ENCODE measurements at regions not wholly inside any gene's neighbourhood (a gene's known extent, or its start where the extent isn't known, plus 50 kb on each side); places are given as distances from the start of the nearest gene placed in this dataset.
"Not testable (repeated sequence)": the region's sequence is repeated elsewhere in the genome, so short reads cannot be mapped to it uniquely, and the experiment has no call there.

DNA sequence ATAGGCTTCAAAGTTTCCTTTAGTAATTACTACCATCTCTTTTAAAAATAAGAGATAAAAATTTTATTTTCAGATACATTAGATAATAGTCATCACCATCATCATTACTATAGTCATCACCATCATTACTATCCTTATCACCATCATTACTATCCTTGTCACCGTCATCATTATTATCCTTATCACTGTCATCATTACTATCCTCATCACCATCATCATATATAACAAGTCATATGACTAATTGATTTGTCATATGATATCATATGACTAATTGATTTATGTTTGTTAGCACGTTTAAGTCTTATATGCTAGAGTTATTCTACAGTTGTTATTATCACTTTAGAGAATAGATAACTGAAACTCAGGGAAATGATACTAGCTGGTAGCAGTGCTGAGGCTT lies 382.1 kb upstream of the CDH18 start:
- DNase-seq (ENCODE audit: low read depth in 2 of 2), result no peak

DNA sequence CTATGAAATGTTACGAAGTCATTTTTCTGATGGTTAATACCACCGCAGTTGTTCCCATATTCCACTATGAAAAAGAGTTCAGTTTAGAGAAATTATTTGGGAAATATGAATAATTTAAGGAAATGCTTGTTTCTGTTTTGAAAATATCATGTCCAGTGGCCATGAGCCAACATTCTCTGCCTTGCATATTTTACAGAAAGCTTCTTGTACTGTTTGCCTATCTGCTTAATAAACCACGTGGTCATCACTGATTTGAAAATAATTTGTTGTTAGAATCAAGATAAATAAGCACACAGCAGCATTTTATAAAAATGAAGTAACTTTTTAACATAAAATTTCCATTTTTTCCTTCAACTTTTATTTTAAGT lies 381.5 kb upstream of the CDH18 start:
- no peak for DNase-seq (ENCODE audit: low read depth in 2 of 2)

DNA sequence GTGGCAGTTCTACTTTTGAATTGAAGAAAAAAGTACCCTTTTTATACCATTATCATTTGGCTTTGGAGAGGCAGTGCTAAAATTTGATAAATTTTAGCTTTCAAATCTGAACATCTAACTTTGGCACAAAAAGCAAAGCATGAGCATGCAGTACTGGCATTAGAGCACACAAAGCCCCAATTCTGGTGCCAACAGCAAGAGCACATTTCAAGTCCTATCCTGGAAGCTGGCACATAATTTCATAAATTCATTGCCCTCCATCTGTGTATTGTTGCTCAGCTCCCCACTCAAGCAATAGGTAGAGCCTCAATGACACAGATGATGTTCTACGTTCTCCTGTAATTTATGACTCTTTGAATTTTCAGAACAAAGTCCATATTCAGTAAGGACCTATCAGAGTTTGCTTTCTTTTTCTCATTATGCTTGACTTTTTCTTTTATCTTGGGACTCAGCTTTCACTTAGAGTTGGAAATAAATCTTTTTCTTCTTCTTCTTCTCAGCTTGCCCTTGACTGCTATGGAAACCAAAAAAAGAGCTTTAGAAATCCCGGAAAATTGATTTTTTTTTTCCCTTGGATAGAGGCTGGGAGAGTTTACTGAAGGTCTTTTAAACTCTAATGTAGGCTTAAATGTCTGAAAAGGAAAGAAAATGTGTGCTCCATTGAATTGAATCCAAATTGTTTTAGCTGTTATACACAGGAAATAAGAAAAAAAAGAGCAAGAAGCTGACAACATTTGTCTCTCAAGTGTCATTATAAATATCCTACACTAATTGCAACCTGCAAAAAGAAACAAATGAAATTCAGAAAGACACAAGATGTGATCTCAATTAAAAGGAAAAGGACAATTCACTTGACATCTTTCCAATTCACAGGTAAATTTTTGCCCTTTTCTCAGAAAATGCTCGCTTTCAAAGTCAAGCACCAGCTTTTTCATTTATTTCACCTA lies 380.8 kb upstream of the CDH18 start:
- DNase-seq (ENCODE audit: low read depth in 2 of 2), result no peak

DNA sequence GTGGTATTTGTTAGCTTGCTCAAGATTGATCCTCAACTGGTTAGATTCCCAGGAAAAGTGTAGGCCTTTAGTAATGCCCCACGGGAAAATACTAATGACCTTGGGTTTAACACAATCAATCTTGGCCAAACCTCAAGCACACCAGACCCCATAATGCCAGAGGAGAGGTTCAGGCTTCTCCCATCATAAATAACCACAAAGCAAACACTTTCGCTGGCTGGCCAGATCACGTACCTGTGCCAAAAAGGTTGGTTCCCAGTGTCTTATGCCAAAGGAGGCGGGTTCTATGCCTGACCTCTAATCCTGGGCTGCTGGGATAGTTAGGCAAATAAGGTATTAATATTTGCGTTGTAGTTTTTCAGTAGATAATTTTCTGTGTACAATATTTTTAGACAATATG lies 379.2 kb upstream of the CDH18 start:
- DNase-seq (ENCODE audit: low read depth in 2 of 2), result no peak

DNA sequence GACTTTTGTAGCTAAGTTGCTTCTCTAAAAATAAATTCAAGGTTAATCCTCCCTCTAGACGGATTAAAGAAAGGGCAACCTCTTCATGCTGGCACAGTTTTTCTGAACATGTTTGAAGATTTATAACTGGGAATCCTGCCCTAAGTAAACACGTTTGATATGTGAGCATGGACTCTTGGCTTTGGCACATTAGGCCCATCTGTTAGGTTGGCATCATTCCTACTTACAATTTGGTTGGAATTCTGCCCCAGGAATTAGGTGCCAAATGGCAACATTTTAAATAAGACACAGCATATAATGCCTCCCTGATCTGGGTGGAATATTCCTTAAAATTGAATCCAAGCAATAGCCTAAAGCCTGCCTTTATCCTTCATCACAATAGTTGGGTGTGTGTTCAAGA lies 372.3 kb upstream of the CDH18 start:
- no peak for DNase-seq (ENCODE audit: low read depth in 2 of 2)

DNA sequence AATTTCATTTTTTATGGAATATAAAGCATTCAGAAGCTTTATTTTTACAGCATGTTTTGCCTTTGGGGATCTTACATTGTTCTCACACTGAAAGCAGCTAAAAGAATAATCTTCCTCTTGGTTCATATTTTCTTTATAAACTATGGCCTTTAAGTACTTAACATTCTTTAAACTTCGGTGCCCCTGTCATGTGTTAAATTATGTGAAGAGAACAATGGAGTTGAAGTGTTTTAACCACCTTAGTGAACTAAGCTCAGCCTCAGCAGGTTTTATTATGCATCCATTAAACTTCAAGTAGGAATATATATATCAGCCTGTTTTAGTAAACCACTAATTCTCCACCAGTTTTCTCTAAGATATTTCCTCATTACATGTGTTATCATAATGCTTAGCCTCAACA lies 371.4 kb upstream of the CDH18 start:
- DNase-seq (ENCODE audit: low read depth in 2 of 2), result no peak

DNA sequence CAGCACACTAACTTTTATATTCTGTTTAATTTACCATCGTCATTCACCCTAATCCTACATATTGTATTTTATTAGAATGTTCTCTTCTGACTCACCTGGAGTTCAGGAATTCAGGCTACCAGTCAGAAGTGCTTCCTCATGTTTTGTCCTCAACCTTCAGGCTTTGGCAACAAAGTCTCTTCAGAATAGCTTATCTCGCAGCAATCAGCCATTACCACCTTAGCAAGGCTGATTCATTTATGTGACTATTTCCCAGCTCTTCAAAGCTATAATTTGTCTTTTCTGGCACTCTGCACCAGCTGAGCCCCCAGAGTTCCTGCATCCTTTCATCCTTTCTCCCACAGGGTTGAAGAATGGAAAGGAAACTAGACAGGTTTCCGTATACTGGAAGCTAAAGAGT lies 365.5 kb upstream of the CDH18 start:
- no peak for DNase-seq (ENCODE audit: low read depth in 2 of 2)

DNA sequence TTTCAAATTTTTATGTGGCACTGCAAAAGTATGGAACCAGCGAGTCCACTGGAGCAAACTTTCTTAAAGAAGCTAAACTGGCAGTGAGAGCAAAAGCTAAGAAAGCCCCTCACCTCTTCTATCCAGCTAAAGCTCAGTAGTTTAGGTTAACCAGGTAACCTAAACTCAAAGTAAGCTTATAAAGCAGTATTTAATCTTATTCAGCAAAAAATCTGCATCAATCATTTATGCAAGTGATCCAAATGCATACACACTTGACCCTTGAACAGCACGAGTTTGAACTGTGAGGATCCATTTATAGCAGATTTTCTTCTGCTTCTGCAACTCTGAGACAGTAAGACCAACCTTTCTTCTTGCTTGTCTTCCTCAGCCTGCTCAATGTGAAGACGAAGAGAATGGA lies 363.8 kb upstream of the CDH18 start:
- DNase-seq (ENCODE audit: low read depth in 2 of 2), result no peak

DNA sequence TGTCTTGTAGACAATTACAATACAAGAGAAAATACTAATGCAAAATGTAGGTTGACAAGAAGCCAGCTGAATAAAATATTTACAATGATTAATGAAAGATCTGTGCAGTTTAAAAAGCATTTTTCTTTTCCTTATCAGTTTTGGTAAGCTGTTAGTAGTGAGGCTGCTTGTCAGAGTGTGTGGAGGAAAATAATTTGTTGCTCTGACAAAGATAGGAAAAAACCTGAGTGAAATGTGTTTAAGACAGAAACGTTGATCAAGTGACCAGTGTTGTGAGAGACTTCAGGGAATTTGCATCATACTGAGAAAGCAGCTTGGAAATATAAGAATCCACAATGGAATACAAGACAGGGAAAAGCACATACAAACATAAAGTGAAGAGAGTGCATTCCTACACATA lies 360.3 kb upstream of the CDH18 start:
- DNase-seq (ENCODE audit: low read depth in 2 of 2), result no peak

DNA sequence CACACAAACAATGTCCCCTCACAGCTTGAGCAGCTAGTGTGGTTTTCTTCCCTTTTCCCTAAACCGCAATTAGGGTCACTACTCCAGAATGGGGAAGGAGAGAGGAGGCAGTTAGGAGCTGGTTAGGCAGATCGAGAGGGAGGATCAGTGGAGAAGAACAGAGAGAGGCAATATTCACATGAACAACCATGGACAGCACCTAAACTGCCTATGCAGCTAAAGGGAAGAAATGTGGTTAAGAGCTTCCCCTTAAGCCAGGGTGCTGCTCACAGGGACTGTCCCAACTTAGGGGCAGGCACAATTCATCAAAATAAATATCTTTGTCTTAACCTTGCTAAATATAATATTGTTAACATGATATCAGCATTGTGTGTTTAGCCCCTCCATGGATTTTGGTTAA lies 359.3 kb upstream of the CDH18 start:
- DNase-seq (ENCODE audit: low read depth in 2 of 2), result no peak

DNA sequence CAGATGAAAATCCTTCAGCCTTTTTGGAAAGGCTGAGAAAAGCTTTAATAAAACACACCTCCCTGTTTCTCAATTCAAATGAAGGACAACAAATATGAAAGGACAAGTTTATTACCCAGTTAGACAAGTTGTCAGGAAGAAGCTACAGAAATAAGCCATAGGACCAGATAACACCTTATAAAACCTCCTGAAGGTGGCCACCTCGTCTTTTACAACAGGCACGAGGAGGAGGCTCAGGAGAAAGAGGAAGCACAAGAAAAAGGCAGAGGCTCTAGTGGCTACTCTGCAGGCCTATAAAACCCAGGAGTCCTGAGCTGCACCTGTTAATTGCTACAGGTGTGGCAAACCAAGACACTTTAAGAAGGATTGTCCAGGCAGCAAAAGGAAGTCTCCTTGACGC lies 352.1 kb upstream of the CDH18 start:
- DNase-seq (ENCODE audit: low read depth in 2 of 2), result no peak

DNA sequence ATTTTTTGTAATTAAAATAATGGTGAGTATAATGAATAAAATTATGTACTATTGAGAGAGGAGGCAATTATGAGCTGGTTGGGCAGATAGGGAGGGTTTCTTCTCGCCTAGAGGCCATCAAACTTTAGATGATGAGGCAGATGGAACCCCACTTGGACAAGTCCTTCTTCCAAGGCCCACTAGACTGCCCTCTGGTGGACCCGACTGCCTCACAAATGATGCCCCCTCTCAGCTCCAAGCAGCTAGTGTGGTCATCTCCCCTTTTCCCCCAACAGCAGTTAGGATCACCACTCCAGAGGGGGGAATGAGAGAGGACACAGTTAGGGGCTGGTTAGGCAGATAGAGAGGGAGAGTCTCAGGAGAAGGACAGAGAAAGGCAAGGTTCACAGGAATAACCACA lies 348.0 kb upstream of the CDH18 start:
- no peak for DNase-seq (ENCODE audit: low read depth in 2 of 2)

DNA sequence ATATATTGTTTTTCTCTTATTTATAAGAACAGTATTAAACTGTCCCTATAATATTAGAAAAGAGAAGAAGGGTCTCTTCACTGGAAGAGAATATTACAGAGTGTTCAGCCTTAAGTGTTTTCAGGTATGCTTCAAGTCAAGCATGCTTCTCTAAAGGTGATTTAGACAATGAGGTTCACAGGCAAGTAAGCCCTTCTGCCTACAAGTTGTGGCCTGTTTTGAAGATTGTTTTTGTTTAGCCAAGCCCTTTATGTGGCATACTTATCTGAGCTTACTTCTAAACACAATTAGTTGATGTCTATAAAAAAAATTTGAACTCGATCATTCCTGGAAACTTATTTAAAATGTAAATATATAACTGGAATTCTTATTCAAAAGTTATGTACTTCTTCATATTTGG lies 343.8 kb upstream of the CDH18 start:
- DNase-seq (ENCODE audit: low read depth in 2 of 2), result no peak

DNA sequence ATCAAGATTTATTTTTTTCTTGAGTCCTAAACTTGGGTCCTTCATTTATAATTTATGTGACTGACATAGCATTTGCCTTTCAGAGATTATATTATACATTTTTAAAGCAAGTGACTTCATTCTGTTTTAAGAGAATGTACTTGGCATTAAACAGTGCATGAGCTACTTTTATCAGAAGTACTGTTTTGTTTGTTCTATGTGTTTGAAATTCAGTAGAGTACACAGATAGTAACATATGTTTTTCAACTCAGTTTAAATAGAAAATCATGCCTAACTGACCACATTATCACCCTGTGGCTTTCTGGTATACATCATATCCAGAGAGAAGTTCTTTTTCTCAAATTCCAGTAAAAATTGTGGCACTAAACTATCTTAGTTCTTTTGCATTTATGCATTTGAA lies 335.3 kb upstream of the CDH18 start:
- DNase-seq (ENCODE audit: low read depth in 2 of 2), result no peak

DNA sequence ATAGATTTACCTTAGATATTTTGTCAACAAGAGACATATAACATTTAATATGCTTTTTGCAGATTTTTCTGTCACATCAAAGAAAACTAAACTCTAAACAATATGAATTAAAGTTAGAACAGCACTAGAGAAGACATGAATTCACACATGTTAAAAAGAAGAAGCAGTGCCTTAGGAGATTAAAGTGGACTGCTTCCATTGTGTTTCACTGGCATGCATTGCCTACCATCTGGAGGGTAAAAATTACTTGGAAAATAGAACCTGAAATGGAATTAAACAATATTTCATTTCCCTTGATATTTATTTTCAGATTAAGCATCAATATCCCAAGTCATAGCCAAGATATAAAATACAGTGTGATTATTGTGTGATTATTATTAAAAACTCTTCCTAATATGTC lies 319.4 kb upstream of the CDH18 start:
- no peak for DNase-seq (ENCODE audit: low read depth in 2 of 2)

DNA sequence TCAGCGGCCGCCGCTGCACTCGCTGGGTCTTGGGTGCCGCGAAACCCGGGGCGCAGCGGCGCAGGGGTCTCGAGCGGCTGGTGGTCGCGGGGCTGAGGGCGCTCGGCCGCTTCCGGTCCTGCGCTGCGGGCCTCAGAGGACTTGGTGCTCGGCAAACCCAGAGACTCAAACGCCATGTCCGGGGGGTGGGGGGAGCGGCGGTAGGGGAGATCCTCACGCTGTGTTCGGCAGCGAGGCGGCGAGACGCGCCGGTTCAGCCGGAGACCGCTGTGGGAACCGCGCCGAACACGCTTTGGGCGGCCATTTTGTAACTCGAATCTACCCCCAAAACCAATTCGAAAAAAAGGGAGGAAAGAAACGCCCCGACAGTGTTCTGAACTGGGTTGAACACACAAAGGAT lies 317.5 kb upstream of the CDH18 start:
- DNase-seq (ENCODE audit: low read depth in 2 of 2), result no peak

DNA sequence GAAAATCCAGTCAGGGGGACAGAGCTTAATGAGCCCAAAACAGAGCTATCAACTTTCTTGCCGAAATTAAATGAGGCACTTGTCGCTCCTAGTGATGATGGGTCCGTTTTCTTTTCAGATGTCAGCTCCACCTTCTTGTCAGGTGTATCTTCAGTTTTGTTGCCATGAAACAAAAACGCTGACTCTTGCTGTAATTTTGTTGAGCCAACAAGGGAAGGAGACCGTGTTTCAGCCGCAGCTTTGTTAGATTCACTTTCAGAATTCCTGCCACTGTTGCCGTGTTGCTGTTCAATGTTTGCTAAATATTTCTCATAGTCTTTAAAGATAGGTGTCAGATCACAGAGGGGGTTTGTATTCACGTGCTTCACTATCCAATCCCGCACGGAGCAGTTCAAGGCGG lies 316.6 kb upstream of the CDH18 start:
- not testable (repeated sequence) for DNase-seq (ENCODE audit: low read depth in 2 of 2)

DNA sequence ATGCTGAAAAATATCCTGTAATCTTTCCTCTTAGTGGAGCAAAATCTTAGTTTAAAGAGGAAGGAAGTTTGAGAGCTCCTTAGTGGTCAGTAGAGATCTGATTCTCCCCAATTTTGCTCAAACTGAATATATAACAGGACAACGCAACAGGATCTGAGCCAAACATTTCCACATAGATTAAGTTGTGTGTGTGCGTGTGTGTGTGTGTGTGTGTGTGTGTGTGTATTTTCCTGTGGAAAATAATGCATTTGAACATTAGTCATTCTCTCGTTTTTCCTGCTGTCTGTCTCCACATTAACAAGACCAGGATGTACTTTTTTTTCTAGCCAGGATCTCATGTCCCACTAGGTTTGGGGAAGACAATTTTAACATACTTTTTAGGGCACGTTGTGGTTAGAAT lies 312.1 kb upstream of the CDH18 start:
- DNase-seq (ENCODE audit: low read depth in 2 of 2), result no peak

DNA sequence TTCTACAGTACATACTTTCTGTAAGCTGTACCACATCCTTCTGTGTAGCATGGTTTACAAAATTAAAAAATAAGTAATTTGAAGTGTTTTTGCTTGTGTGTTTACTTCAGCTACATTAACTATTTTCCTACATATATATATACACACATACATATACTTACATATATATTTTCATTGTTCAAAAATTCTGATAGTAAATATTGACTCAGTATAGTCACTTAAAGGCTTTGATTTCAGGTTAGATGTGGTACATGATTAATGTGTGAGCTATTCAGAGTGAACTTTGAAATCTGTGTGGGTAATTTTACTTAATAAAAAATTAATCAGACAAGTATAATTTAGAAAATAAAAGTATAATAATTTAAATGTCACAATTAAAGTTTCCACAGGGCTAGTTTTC lies 306.7 kb upstream of the CDH18 start:
- no peak for DNase-seq (ENCODE audit: low read depth in 2 of 2)

DNA sequence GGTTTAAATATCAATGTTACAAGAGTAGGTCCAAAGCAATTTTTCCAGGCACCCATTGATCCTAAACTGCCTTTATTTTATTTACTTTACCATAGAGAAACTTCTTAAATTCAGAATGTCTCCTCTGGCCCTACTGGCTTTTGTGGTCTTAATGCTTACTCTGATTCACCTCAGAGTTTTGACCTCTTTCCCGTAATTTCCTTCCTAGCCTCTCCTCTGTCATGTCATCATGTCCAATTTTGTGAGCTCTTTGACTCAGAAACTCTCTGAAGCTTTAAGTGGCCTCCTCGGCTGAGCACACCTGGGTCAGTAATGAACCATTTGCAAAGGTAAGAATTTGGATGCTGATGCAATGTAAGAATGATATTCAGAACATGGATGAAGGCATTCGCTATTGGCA lies 303.8 kb upstream of the CDH18 start:
- no peak for DNase-seq (ENCODE audit: low read depth in 2 of 2)

DNA sequence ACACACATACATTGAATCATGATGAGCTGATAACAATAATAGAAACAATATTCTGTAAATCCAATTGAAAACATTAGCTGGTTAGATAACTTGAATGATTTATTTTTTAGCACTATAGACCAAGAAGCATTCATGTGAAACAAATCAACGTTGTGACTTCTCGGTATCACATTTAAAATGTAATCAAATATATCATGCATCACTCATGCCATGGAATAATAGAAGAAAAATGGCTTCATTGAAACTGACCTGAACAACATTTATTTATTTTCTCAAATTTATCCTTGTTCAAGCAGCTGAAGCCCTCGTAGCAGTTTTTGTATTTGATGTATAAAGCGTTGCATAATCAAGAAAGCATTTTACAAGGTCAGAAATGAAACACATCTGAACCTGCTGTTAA lies 299.6 kb upstream of the CDH18 start:
- no peak for DNase-seq (ENCODE audit: low read depth in 2 of 2)

DNA sequence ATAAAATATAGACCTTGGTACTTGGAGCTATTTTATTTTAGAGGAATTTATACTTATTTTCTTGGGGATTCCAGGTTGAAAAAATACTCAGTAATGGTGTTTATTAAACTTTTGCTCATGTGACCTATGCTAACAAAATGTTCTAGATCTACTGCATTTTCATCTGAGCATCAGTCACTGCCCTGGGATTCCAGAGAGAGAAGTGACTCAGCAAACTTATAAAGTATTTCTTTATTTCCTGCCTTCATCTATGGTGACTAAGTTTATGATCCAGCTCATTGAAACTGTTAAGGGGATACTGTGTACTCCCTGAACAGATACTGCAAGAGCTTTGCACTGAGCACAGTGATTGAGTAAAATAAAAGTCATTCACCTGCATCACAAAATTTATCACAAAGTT lies 298.5 kb upstream of the CDH18 start:
- peak; percentile 33 to 34 for DNase-seq (ENCODE audit: low read depth in 2 of 2)

DNA sequence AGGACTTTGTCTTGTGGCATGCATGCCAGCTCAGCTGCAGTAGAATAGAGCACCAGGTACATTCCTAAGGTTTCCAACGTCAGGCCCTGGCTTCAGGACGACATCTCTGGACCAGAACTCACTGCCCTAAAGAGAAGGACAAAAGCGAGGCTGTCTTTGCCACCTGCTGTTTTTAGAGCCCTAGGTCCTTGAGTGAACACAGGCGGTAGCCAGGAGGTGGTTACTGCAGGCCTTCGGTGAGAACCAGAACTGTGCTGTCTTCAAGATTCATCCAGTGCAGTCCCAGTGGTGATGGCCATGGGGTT lies 288.9 kb upstream of the CDH18 start:
- no peak for DNase-seq (ENCODE audit: low read depth in 2 of 2)
